Esophagus squamous epithelium (tissue), 5 donors: ENCODE measurements at regions not wholly inside any gene's neighbourhood (a gene's known extent, or its start where the extent isn't known, plus 50 kb on each side); places are given as distances from the start of the nearest gene placed in this dataset.

Experiments
- DNase-seq: peaks from one replicate; lab custom pipeline; 2025; lab: John Stamatoyannopoulos, UW
- H3K27ac ChIP-seq, 4 donors: fragments of 200-600 bp; sonication (generic); one replicate each; pipeline ENCODE4 v1.5.1; 2016 to 2019; ENCODE audit warnings: mild to moderate bottlenecking in 1 of 4
- H3K27me3 ChIP-seq, 4 donors: fragments of 200-600 bp; sonication (generic); 1 replicate in 3 of 4; 2 replicates in 1 of 4; pipeline versions ENCODE4 v1.5.1 to v1.6.0; 2017 to 2021; ENCODE audit warnings: antibody characterized with exemption in 1 of 4
- H3K36me3 ChIP-seq, 3 donors: fragments of 200-600 bp; sonication (generic); one replicate each; pipeline ENCODE4 v1.5.1; 2016 to 2019
- H3K4me1 ChIP-seq, 3 donors: fragments of 200-600 bp; sonication (generic); one replicate each; pipeline ENCODE4 v1.5.1; 2017 to 2019
- H3K4me3 ChIP-seq, 4 donors: fragments of 200-600 bp; sonication (generic); 1 replicate in 3 of 4; 2 replicates in 1 of 4; pipeline ENCODE4 v1.5.1; 2016 to 2019; ENCODE audit warnings: mild to moderate bottlenecking in 2 of 4, moderate library complexity in 1 of 4
- H3K9me3 ChIP-seq, 3 donors: fragments of 200-600 bp; sonication (generic); one replicate each; pipeline ENCODE4 v1.5.1; 2016 to 2019
- POLR2A ChIP-seq, 4 donors: fragments of 450-650 bp; IDR thresholded peaks; one replicate each; pipeline ENCODE4 v1.6.1; 2017; ENCODE audit warnings: antibody characterized with exemption in 4 of 4, mild to moderate bottlenecking in 4 of 4, moderate library complexity in 3 of 4
- WGBS, 2 donors: methylation state at CpG; one replicate each; pipeline ENCODE4 v1.1.5; 2018; 5-methylcytosine and 5-hydroxymethylcytosine counted together
- intact Hi-C: fragments of 100-400 bp; cut with DNase I; formaldehyde crosslinking; loops from one replicate; pipeline ENCODE4 v1.15.0; 2022
- TF ChIP-seq, protein P1 (sequence below), 6 experiments: fragments of 450-650 bp in 4 of 6; fragments of 200-600 bp in 2 of 6; sonication (generic) in 2 of 6; IDR thresholded peaks; one replicate each; pipeline ENCODE4 v1.5.1; 2016 to 2019; ENCODE audit warnings: antibody characterized with exemption in 6 of 6, mild to moderate bottlenecking in 4 of 6, moderate library complexity in 4 of 6
- donor health status: DM: yes; HTN: yes; CAD: no.

DNA sequence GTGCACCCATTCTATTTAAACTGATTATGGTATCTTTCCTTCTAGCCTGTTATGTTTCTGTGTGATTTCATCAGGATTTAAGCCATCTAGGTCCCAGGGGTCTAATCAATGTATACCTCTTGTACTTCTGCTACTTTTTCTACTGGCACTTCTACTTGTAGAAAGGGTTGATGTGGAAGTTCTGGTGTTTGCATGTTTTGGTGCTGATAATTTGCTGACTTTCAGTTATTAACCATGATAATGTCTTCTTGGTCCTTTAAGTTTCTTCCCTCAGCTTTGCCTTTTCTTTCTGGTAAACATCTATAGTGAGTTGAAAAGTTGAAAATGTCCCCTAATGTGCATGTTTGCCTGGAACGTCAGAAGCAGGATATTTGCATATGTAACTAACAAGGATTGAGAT, 390.6 kb upstream of the MAP3K7 start:
- Histone ChIP-seq H3K27ac (no peak overlapping the region), H3K9me3 (no peaks in the 10 kb centered on the region), H3K4me3 (no peak overlapping the region), H3K4me1 (no peaks in the 10 kb centered on the region), H3K27me3 (no peaks in the 10 kb centered on the region), H3K36me3 (no peaks in the 10 kb centered on the region)
- intact Hi-C loops, result no loop called here
- DNase-seq, result no peak
- 36 to 45% methylated on average over 1 of the region's 1 CpG for WGBS, 2 donors
- TF ChIP-seq, protein P1, sequence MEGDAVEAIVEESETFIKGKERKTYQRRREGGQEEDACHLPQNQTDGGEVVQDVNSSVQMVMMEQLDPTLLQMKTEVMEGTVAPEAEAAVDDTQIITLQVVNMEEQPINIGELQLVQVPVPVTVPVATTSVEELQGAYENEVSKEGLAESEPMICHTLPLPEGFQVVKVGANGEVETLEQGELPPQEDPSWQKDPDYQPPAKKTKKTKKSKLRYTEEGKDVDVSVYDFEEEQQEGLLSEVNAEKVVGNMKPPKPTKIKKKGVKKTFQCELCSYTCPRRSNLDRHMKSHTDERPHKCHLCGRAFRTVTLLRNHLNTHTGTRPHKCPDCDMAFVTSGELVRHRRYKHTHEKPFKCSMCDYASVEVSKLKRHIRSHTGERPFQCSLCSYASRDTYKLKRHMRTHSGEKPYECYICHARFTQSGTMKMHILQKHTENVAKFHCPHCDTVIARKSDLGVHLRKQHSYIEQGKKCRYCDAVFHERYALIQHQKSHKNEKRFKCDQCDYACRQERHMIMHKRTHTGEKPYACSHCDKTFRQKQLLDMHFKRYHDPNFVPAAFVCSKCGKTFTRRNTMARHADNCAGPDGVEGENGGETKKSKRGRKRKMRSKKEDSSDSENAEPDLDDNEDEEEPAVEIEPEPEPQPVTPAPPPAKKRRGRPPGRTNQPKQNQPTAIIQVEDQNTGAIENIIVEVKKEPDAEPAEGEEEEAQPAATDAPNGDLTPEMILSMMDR (IDR thresholded peaks at IDR 0.05), result no peak
- no peak for TF ChIP-seq POLR2A (IDR thresholded peaks at IDR 0.05)

DNA sequence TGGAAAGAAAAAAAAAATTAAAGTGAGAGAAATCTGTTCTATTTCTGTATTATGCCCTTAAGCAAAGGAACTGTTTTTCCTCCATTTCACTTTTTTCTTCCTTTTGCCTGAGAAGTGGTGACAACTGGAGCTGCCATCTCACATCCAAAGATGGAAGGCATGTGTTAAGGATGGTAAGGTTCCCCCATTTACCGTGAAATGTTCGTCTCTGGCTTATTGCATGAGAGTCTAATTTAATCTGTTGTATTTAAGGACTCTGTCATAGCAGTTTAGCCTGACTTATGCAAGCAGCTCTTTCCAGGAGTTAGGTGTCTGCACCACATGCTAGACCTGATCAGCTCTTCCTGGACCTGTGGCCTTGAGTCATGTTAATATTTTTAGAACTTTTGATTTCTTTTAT, 389.5 kb upstream of the MAP3K7 start:
- Histone ChIP-seq H3K4me3 (no peak overlapping the region), H3K27me3 (no peaks in the 10 kb centered on the region), H3K27ac (no peak overlapping the region), H3K36me3 (no peaks in the 10 kb centered on the region), H3K9me3 (no peaks in the 10 kb centered on the region), H3K4me1 (no peaks in the 10 kb centered on the region)
- TF ChIP-seq, protein P1 (IDR thresholded peaks at IDR 0.05), result no peak
- TF ChIP-seq POLR2A (IDR thresholded peaks at IDR 0.05), result no peak
- intact Hi-C loops, result no loop called here
- 83 to 95% methylated on average over 2 of the region's 2 CpGs for WGBS, 2 donors
- DNase-seq, result no peak

DNA sequence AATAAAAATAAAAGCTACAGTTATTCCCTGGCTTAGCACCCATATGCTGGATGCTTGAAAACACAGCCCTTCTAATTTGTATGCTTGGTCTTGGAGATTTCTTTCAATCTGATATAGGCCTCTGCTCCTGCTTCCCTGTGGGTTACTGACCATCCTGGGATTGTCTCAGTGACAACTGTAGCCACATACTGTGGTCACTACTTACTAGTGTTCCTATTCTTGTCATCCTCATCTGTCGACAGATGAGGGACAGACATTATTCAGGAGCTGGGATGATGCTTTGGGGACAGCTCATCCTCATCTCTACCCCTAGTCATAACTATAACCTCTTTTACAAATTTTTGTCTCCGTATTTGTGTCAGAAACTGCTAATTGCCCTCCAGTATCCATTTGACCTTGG, 388.9 kb upstream of the MAP3K7 start:
- Histone ChIP-seq H3K27me3 (no peaks in the 10 kb centered on the region), H3K4me3 (no peak overlapping the region), H3K27ac (no peak overlapping the region), H3K9me3 (no peaks in the 10 kb centered on the region), H3K36me3 (no peaks in the 10 kb centered on the region), H3K4me1 (no peaks in the 10 kb centered on the region)
- TF ChIP-seq POLR2A (IDR thresholded peaks at IDR 0.05), result no peak
- TF ChIP-seq, protein P1 (IDR thresholded peaks at IDR 0.05), result no peak
- no peak for DNase-seq
- intact Hi-C loops, result no loop called here
- WGBS, 2 donors, result 60 to 71% methylated on average over 2 of the region's 2 CpGs

DNA sequence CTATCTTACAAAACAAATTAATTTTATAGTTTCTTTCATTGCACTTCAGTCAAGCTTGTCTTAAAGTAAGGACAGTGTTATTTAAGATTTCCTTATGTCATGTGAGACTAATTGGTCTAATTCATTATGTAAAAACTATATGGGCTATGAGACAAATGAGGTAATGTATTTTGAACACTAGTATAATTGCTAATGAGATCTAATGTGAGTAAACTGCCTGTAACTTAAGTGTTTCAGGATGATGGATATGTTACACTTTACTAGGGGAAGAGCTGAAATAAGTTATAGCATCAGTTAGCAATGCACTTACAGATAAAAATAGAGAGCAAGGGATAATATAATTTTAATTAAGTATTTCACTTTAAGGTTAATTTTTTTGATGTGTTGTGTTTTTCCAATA, 386.3 kb upstream of the MAP3K7 start:
- no peak overlapping the region for H3K27ac ChIP-seq
- no peaks in the 10 kb centered on the region for H3K36me3 ChIP-seq
- no peaks in the 10 kb centered on the region for H3K9me3 ChIP-seq
- no peak overlapping the region for H3K4me3 ChIP-seq
- no peak for DNase-seq
- no peak for TF ChIP-seq POLR2A (IDR thresholded peaks at IDR 0.05)
- TF ChIP-seq, protein P1 (IDR thresholded peaks at IDR 0.05), result no peak
- no peaks in the 10 kb centered on the region for H3K4me1 ChIP-seq
- intact Hi-C loops, result no loop called here
- H3K27me3 ChIP-seq, result no peaks in the 10 kb centered on the region

DNA sequence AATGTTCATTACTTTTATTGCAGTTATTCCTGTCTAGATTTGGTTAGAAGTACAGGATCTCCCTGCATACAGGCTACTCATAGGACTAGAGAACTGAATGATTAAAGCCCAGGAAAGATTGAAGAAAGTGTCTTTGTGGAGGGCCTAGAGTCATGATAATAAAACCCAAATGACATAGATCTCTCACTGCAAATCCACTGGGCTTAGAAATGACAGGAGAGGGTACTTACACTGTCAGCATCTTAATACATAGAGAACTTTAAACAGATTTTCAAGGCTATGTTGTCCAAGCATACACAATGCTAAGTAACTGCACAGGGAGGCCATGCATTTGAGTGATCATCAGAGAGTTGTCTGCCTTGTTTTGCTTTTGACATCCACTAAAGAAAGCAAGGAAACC, 383.8 kb upstream of the MAP3K7 start:
- intact Hi-C loops, result no loop called here
- H3K4me1 ChIP-seq, result no peaks in the 10 kb centered on the region
- H3K9me3 ChIP-seq, result no peaks in the 10 kb centered on the region
- no peaks in the 10 kb centered on the region for H3K36me3 ChIP-seq
- H3K27ac ChIP-seq, result no peak overlapping the region
- TF ChIP-seq, protein P1 (IDR thresholded peaks at IDR 0.05), result no peak
- no peak for TF ChIP-seq POLR2A (IDR thresholded peaks at IDR 0.05)
- H3K27me3 ChIP-seq, result no peaks in the 10 kb centered on the region
- DNase-seq, result no peak
- H3K4me3 ChIP-seq, result no peak overlapping the region
